SK-N-SH treated with all-trans-retinoic acid at 6 μM for 48 hours (cell line): ENCODE measurements at regions not wholly inside any gene's neighbourhood (a gene's known extent, or its start where the extent isn't known, plus 50 kb on each side); places are given as distances from the start of the nearest gene placed in this dataset.
"Not testable (repeated sequence)": the region's sequence is repeated elsewhere in the genome, so short reads cannot be mapped to it uniquely, and the experiment has no call there.

ENCODE experiments used
- ATAC-seq: fragments of 200-7000 bp; cut with Tn5 transposase; 3 replicates; pipeline ENCODE4 v1.9.1; 2020; ENCODE audit warnings: mild to moderate bottlenecking, moderate library complexity
- BACH2 ChIP-seq: fragments of 250-450 bp; sonication (Bioruptor Pico); IDR thresholded peaks from 2 replicates; pipeline ENCODE4 v1.9.0; 2021; ENCODE audit warnings: mild to moderate bottlenecking, borderline replicate concordance
- ESRRG ChIP-seq: fragments of 250-450 bp; sonication (Bioruptor Pico); IDR thresholded peaks from 2 replicates; pipeline ENCODE4 v1.6.1; 2021; ENCODE audit warnings: mild to moderate bottlenecking
- GLIS3 ChIP-seq: fragments of 250-450 bp; sonication (Bioruptor Pico); IDR thresholded peaks from 2 replicates; pipeline ENCODE4 v1.5.0; 2020; ENCODE audit warnings: mild to moderate bottlenecking, moderate library complexity
- OSR1 ChIP-seq: fragments of 250-450 bp; sonication (Bioruptor Pico); IDR thresholded peaks from 2 replicates; pipeline ENCODE4 v1.8.0; 2022; ENCODE audit warnings: moderate library complexity, mild to moderate bottlenecking, inconsistent platforms
- PPARA ChIP-seq: fragments of 250-450 bp; sonication (Bioruptor Pico); IDR thresholded peaks from 2 replicates; pipeline ENCODE4 v1.5.0; 2020; ENCODE audit warnings: mild to moderate bottlenecking, borderline replicate concordance
- RARB ChIP-seq: fragments of 250-450 bp; sonication (Bioruptor Pico); IDR thresholded peaks from 2 replicates; pipeline ENCODE4 v1.8.0; 2021; ENCODE audit warnings: mild to moderate bottlenecking, moderate library complexity
- SNAI2 ChIP-seq: fragments of 250-450 bp; sonication (Bioruptor Pico); IDR thresholded peaks from 2 replicates; pipeline ENCODE4 v1.5.0; 2020; ENCODE audit warnings: mild to moderate bottlenecking, moderate library complexity
- TCF4 ChIP-seq: fragments of 250-450 bp; sonication (Bioruptor Pico); IDR thresholded peaks from 2 replicates; pipeline ENCODE4 v1.8.0; 2021; ENCODE audit warnings: mild to moderate bottlenecking, moderate library complexity, borderline replicate concordance
- ZC3H10 ChIP-seq: fragments of 250-450 bp; sonication (Bioruptor Pico); IDR thresholded peaks from 2 replicates; pipeline ENCODE4 v1.5.1; 2021; ENCODE audit warnings: mild to moderate bottlenecking, moderate library complexity
- ZFP3 ChIP-seq: fragments of 250-450 bp; sonication (Bioruptor Pico); IDR thresholded peaks from 2 replicates; pipeline ENCODE4 v1.5.0; 2020; ENCODE audit warnings: mild to moderate bottlenecking, moderate library complexity
- ZFP30 ChIP-seq: fragments of 450-650 bp; formaldehyde crosslinking; IDR thresholded peaks from 2 replicates; pipeline ENCODE4 v1.5.0; 2022; ENCODE audit warnings: mild to moderate bottlenecking, moderate library complexity
- ZNF565 ChIP-seq: fragments of 450-650 bp; formaldehyde crosslinking; conservative IDR thresholded peaks from 2 replicates; pipeline ENCODE4 v1.5.0; 2020; ENCODE audit warnings: low read depth, mild to moderate bottlenecking, moderate library complexity
- TF ChIP-seq, protein P1 (sequence below): fragments of 250-450 bp; sonication (Bioruptor Pico); IDR thresholded peaks from 2 replicates; pipeline ENCODE4 v1.5.1; 2021; ENCODE audit warnings: mild to moderate bottlenecking, moderate library complexity
- TF ChIP-seq, protein P2 (sequence below): fragments of 250-450 bp; sonication (Bioruptor Pico); IDR thresholded peaks from 2 replicates; pipeline ENCODE4 v1.5.1; 2020; ENCODE audit warnings: low read depth, mild to moderate bottlenecking, moderate library complexity
- TF ChIP-seq, protein P3 (sequence below): fragments of 250-450 bp; sonication (Bioruptor Pico); IDR thresholded peaks from 2 replicates; pipeline ENCODE4 v1.8.0; 2020; ENCODE audit warnings: mild to moderate bottlenecking, moderate library complexity, borderline replicate concordance
- TF ChIP-seq, protein P4 (sequence below): fragments of 250-450 bp; sonication (Bioruptor Pico); IDR thresholded peaks from 2 replicates; pipeline ENCODE4 v1.5.0; 2020; ENCODE audit warnings: mild to moderate bottlenecking, moderate library complexity

DNA sequence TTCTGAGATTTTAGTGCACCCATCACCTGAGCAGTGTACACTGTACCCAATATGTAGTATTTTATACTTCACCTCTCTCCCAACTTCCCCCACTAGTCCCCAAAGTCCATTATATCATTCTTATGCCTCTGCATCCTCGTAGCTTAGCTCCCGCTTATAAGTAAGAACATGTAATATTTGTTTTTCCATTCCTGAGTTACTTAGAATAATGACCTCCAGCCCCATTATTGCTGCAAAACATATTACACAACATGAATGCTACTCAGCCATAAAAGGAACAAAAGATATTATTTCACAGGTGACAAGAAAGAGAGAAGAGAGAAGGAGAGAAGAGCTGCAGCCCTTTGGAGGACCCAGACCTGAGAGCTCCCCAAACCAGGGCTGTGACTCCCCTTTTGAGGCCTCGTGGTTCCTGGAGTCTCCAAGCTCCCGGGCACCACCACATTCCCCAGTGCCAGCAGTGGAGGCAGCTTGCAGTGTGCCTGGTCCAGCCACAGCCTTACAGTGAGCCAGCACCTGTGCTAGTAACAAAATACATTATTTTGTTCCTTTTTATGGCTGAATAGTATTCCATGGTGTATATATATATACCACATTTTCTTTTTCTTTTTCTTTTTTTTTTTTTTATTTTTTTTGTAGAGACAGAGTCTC, 194.5 kb upstream of the DAB2 start:
- no peak for ATAC-seq
- TF ChIP-seq ESRRG (CRISPR knock-in tag) = no peak
- TF ChIP-seq ZFP30 (CRISPR knock-in tag) = no peak
- no peak for TF ChIP-seq ZFP3
- TF ChIP-seq SNAI2 = no peak
- TF ChIP-seq RARB = no peak
- TF ChIP-seq, protein P1, sequence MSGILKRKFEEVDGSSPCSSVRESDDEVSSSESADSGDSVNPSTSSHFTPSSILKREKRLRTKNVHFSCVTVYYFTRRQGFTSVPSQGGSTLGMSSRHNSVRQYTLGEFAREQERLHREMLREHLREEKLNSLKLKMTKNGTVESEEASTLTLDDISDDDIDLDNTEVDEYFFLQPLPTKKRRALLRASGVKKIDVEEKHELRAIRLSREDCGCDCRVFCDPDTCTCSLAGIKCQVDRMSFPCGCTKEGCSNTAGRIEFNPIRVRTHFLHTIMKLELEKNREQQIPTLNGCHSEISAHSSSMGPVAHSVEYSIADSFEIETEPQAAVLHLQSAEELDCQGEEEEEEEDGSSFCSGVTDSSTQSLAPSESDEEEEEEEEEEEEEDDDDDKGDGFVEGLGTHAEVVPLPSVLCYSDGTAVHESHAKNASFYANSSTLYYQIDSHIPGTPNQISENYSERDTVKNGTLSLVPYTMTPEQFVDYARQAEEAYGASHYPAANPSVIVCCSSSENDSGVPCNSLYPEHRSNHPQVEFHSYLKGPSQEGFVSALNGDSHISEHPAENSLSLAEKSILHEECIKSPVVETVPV (CRISPR knock-in tag) = no peak
- TF ChIP-seq, protein P2, sequence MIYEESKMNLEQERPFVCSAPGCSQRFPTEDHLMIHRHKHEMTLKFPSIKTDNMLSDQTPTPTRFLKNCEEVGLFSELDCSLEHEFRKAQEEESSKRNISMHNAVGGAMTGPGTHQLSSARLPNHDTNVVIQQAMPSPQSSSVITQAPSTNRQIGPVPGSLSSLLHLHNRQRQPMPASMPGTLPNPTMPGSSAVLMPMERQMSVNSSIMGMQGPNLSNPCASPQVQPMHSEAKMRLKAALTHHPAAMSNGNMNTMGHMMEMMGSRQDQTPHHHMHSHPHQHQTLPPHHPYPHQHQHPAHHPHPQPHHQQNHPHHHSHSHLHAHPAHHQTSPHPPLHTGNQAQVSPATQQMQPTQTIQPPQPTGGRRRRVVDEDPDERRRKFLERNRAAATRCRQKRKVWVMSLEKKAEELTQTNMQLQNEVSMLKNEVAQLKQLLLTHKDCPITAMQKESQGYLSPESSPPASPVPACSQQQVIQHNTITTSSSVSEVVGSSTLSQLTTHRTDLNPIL (CRISPR knock-in tag) = no peak
- TF ChIP-seq ZC3H10 (CRISPR knock-in tag) = no peak
- no peak for TF ChIP-seq BACH2 (CRISPR knock-in tag)

DNA sequence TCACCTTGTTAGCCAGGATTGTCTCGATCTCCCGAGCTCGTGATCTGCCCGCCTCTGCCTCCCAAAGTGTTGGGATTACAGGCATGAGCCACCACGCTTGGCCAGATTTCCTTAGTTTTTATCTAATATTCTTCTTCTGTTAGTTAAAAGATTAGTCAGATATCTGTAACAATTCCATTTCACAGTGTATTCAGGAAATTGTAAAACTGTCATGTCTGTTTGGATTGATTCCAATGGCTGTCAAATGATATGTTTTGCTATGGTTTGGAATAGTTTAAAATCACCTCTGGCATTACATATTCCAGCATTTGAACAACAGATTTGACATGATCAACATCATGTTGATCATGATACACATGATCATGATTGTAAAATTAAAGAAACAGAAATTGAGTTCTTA, 193.6 kb upstream of the DAB2 start:
- TF ChIP-seq GLIS3 (CRISPR knock-in tag) (no peak), OSR1 (no peak), TCF4 (CRISPR knock-in tag) (no peak)
- TF ChIP-seq, protein P1 (CRISPR knock-in tag) = no peak
- TF ChIP-seq, protein P3, sequence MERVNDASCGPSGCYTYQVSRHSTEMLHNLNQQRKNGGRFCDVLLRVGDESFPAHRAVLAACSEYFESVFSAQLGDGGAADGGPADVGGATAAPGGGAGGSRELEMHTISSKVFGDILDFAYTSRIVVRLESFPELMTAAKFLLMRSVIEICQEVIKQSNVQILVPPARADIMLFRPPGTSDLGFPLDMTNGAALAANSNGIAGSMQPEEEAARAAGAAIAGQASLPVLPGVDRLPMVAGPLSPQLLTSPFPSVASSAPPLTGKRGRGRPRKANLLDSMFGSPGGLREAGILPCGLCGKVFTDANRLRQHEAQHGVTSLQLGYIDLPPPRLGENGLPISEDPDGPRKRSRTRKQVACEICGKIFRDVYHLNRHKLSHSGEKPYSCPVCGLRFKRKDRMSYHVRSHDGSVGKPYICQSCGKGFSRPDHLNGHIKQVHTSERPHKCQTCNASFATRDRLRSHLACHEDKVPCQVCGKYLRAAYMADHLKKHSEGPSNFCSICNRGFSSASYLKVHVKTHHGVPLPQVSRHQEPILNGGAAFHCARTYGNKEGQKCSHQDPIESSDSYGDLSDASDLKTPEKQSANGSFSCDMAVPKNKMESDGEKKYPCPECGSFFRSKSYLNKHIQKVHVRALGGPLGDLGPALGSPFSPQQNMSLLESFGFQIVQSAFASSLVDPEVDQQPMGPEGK (CRISPR knock-in tag) = no peak
- TF ChIP-seq, protein P4, sequence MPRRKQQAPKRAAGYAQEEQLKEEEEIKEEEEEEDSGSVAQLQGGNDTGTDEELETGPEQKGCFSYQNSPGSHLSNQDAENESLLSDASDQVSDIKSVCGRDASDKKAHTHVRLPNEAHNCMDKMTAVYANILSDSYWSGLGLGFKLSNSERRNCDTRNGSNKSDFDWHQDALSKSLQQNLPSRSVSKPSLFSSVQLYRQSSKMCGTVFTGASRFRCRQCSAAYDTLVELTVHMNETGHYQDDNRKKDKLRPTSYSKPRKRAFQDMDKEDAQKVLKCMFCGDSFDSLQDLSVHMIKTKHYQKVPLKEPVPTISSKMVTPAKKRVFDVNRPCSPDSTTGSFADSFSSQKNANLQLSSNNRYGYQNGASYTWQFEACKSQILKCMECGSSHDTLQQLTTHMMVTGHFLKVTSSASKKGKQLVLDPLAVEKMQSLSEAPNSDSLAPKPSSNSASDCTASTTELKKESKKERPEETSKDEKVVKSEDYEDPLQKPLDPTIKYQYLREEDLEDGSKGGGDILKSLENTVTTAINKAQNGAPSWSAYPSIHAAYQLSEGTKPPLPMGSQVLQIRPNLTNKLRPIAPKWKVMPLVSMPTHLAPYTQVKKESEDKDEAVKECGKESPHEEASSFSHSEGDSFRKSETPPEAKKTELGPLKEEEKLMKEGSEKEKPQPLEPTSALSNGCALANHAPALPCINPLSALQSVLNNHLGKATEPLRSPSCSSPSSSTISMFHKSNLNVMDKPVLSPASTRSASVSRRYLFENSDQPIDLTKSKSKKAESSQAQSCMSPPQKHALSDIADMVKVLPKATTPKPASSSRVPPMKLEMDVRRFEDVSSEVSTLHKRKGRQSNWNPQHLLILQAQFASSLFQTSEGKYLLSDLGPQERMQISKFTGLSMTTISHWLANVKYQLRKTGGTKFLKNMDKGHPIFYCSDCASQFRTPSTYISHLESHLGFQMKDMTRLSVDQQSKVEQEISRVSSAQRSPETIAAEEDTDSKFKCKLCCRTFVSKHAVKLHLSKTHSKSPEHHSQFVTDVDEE (CRISPR knock-in tag) = no peak
- no peak for ATAC-seq

DNA sequence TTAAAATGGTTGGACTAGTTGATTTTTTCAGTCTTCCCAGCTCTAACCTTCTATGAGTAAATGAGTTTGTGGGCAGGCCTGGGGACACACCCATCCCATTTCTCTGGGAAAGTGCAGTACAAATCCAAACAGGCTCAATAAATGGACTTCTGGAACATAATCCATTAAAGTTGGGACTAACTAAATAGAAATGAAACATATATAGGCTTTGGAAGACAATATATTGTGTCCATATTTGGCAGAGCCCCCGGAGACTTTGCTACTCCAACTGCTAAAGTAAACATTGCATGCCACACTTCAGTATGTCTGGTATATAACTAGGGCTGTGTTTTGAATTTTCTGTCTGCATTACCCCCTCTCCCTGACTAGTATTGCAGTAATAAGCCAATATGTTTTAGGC, 191.4 kb upstream of the DAB2 start:
- TF ChIP-seq, protein P4 (CRISPR knock-in tag) = no peak
- TF ChIP-seq ZC3H10 (CRISPR knock-in tag) (no peak), GLIS3 (CRISPR knock-in tag) (no peak), ESRRG (CRISPR knock-in tag) (no peak), ZNF565 (CRISPR knock-in tag) (no peak), PPARA (no peak)
- TF ChIP-seq, protein P2 (CRISPR knock-in tag) = no peak
- TF ChIP-seq, all 23 proteins: peak for 0
- ATAC-seq = no peak

DNA sequence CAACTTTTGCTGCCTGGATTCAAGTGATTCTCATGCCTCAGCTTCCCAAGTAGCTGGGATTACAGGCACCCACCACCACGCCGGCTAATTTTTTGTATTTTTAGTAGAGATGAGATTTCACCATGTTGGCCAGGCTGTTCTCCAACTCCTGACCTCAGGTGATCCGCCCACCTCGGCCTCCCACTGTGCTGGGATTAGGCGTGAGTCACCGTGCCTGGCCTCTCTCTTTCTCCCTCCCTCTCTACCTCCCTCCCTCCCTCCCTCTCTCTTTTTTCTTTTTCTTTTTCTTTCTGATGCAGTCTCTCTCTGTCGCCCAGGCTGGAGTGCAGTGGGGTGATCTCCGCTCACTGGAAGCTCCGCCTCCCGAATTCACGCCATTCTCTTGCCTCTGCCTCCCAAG, 186.3 kb upstream of the DAB2 start:
- not testable (repeated sequence) for ATAC-seq
